Kidney epithelial cell (primary cell): ENCODE measurements at regions not wholly inside any gene's neighbourhood (a gene's known extent, or its start where the extent isn't known, plus 50 kb on each side); places are given as distances from the start of the nearest gene placed in this dataset.

Experiments
- DNase-seq: peaks from one replicate; pipeline ENCODE4 v3.0.0-alpha.2; 2010; ENCODE audit warnings: low read depth
- H3K27me3 ChIP-seq: 2 replicates; pipeline ENCODE4 v1.6.0; 2011; ENCODE audit warnings: low read length; ENCODE audit not compliant: control insufficient read depth, insufficient read depth
- H3K36me3 ChIP-seq: 2 replicates; pipeline ENCODE4 v1.5.1; 2011; ENCODE audit warnings: low read length; ENCODE audit not compliant: control insufficient read depth, insufficient read depth
- H3K4me3 ChIP-seq: 2 replicates; pipeline ENCODE4 v1.5.1; 2011; ENCODE audit warnings: low read depth, mild to moderate bottlenecking, control low read depth, low read length
- TF ChIP-seq, protein P1 (sequence below): IDR thresholded peaks from 2 replicates; pipeline ENCODE4 v1.5.1; 2011; ENCODE audit warnings: mild to moderate bottlenecking, moderate library complexity, low read length, control low read depth, inconsistent platforms; ENCODE audit not compliant: insufficient read depth, poor library complexity, severe bottlenecking

- no peak for DNase-seq
- TF ChIP-seq, protein P1, sequence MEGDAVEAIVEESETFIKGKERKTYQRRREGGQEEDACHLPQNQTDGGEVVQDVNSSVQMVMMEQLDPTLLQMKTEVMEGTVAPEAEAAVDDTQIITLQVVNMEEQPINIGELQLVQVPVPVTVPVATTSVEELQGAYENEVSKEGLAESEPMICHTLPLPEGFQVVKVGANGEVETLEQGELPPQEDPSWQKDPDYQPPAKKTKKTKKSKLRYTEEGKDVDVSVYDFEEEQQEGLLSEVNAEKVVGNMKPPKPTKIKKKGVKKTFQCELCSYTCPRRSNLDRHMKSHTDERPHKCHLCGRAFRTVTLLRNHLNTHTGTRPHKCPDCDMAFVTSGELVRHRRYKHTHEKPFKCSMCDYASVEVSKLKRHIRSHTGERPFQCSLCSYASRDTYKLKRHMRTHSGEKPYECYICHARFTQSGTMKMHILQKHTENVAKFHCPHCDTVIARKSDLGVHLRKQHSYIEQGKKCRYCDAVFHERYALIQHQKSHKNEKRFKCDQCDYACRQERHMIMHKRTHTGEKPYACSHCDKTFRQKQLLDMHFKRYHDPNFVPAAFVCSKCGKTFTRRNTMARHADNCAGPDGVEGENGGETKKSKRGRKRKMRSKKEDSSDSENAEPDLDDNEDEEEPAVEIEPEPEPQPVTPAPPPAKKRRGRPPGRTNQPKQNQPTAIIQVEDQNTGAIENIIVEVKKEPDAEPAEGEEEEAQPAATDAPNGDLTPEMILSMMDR = no peak
- no peaks in the 10 kb centered on the region for H3K36me3 ChIP-seq
- H3K4me3 ChIP-seq = no peak overlapping the region
- H3K27me3 ChIP-seq = no peaks in the 10 kb centered on the region
Observed at GRCh38 chr22:34239421-34239820, 319.1 kb upstream of the LARGE1 start.

- no peak for DNase-seq
- TF ChIP-seq, protein P1 = no peak
- no peaks in the 10 kb centered on the region for H3K36me3 ChIP-seq
- no peak overlapping the region for H3K4me3 ChIP-seq
- no peaks in the 10 kb centered on the region for H3K27me3 ChIP-seq
Observed at GRCh38 chr22:34243023-34243422, 322.7 kb upstream of the LARGE1 start.

- TF ChIP-seq, protein P1 = no peak
- no peak overlapping the region for H3K4me3 ChIP-seq
- no peak for DNase-seq
- no peaks in the 10 kb centered on the region for H3K36me3 ChIP-seq
- no peaks in the 10 kb centered on the region for H3K27me3 ChIP-seq
Observed at GRCh38 chr22:34255042-34255441, 334.8 kb upstream of the LARGE1 start.

DNA sequence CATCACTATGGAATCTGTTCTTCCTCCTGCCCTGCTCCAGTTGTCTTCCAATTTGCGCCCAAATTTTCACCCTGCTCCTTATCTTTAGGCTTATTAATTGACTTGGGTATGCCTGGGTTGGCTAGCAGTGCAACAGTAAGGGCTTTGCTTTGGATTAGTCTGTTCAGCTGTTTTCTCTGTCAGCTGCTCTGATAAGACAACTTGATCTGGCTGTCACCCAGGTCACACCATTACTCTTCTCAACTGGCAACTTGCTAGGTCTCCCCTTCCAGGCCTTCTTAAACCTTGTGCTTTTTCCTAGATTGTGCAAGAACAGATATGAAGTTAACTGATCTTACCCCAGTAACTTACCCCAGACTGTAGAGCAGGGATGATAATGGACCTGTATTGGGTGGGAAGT, 357.8 kb upstream of the LARGE1 start:
- no peaks in the 10 kb centered on the region for H3K27me3 ChIP-seq
- TF ChIP-seq, protein P1 = no peak
- H3K4me3 ChIP-seq = no peak overlapping the region
- no peaks in the 10 kb centered on the region for H3K36me3 ChIP-seq
- no peak for DNase-seq

DNA sequence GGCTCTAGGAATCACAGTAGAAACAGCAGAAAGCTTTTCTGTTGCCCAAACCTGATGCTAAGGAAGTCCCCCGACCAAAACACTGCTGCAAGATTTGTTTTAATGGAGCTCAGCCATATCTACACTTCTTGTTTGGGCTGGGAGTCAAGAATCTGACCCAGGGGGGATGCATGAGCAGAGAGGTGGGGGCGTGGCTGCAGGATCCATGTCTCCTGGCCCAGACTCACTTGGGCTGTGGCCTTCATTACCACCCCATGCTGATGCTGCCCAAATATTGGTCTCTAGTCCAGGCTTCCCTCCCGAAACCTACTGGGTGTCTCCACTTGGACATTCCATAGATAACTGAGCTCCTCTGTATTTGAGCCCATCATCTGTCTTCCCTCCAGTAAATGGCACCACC, 361.5 kb upstream of the LARGE1 start:
- DNase-seq = no peak

GRCh38 chr22:34283844-34284243, 363.6 kb upstream of the LARGE1 start:
- TF ChIP-seq, protein P1 = no peak
- Histone ChIP-seq H3K27me3 (no peaks in the 10 kb centered on the region), H3K36me3 (no peaks in the 10 kb centered on the region), H3K4me3 (no peak overlapping the region)
- DNase-seq = no peak

More for the DNA sequence above, 361.5 kb upstream of the LARGE1 start:
- TF ChIP-seq, protein P1 = no peak
- Histone ChIP-seq H3K27me3 (no peaks in the 10 kb centered on the region), H3K36me3 (no peaks in the 10 kb centered on the region), H3K4me3 (no peak overlapping the region)
